Adrenal gland (tissue), 9 donors: ENCODE measurements at regions not wholly inside any gene's neighbourhood (a gene's known extent, or its start where the extent isn't known, plus 50 kb on each side); places are given as distances from the start of the nearest gene placed in this dataset.
"Not testable (repeated sequence)": the region's sequence is repeated elsewhere in the genome, so short reads cannot be mapped to it uniquely, and the experiment has no call there.

Experiments used
- DNase-seq, 7 donors: peaks; one replicate each; pipeline ENCODE4 v3.0.0-alpha.2; 2019 to 2020
- H3K27ac ChIP-seq, 5 donors: fragments of 200-600 bp; sonication (generic) in 4 of 5; 1 replicate in 3 of 5; 2 replicates in 2 of 5; pipeline versions ENCODE4 v1.5.1 to v1.8.0; 2016 to 2020; ENCODE audit warnings: mild to moderate bottlenecking in 1 of 5
- H3K27me3 ChIP-seq: fragments of 200-600 bp; 2 replicates; pipeline ENCODE4 v1.8.0; 2021
- H3K36me3 ChIP-seq, 2 donors: fragments of 200-600 bp; replicated peaks in 1 of 2; 1 replicate in 1 of 2; 2 replicates in 1 of 2; pipeline versions ENCODE4 v1.5.1 to v1.8.0; 2018 to 2022
- H3K4me1 ChIP-seq, 2 donors: fragments of 200-600 bp; replicated peaks in 1 of 2; 1 replicate in 1 of 2; 2 replicates in 1 of 2; pipeline versions ENCODE4 v1.5.1 to v1.8.0; 2018 to 2021
- H3K4me3 ChIP-seq, 4 donors: fragments of 200-600 bp; sonication (generic) in 3 of 4; one replicate each; pipeline ENCODE4 v1.5.1; 2016 to 2018
- H3K9me3 ChIP-seq, 3 donors: fragments of 200-600 bp; sonication (generic) in 1 of 3; replicated peaks in 1 of 3; 1 replicate in 2 of 3; 2 replicates in 1 of 3; pipeline versions ENCODE4 v1.5.1 to v1.8.0; 2016 to 2021
- CTCF ChIP-seq, 6 experiments: fragments of 450-650 bp in 4 of 6; fragments of 200-600 bp in 2 of 6; sonication (generic) in 1 of 6; IDR thresholded peaks; 1 replicate in 5 of 6; 2 replicates in 1 of 6; pipeline versions ENCODE4 v1.5.1 to v1.8.0; 2016 to 2021; ENCODE audit warnings: antibody characterized with exemption in 6 of 6, mild to moderate bottlenecking in 2 of 6, moderate library complexity in 1 of 6
- POLR2A ChIP-seq, 2 donors: fragments of 450-650 bp; IDR thresholded peaks; one replicate each; pipeline ENCODE4 v1.6.1; 2017; ENCODE audit warnings: antibody characterized with exemption in 2 of 2, mild to moderate bottlenecking in 2 of 2, moderate library complexity in 1 of 2
- WGBS, 4 donors: extraction: QIAGEN DNeasy Blood & Tissue Kit in 2 of 4; methylation state at CpG; one replicate each; pipeline versions ENCODE4 v1.1.5 to v1.1.7; 2013 to 2017; 5-methylcytosine and 5-hydroxymethylcytosine counted together
- intact Hi-C, 2 donors: fragments of 100-400 bp; cut with DNase I; formaldehyde crosslinking; loops; one replicate each; pipeline versions ENCODE4 v1.14.1 to v1.15.0; 2022 to 2023
- donor health status: healthy with polysubstance abuse.
- donor health status: Bipolar disorder and iron deficiency.
- donor health status: DM: yes; HTN: yes; CAD: no.
- donor health status: DM: no; HTN: no; CAD: no.
- donor health status: DM: no; HTN: no; CAD: no.

DNA sequence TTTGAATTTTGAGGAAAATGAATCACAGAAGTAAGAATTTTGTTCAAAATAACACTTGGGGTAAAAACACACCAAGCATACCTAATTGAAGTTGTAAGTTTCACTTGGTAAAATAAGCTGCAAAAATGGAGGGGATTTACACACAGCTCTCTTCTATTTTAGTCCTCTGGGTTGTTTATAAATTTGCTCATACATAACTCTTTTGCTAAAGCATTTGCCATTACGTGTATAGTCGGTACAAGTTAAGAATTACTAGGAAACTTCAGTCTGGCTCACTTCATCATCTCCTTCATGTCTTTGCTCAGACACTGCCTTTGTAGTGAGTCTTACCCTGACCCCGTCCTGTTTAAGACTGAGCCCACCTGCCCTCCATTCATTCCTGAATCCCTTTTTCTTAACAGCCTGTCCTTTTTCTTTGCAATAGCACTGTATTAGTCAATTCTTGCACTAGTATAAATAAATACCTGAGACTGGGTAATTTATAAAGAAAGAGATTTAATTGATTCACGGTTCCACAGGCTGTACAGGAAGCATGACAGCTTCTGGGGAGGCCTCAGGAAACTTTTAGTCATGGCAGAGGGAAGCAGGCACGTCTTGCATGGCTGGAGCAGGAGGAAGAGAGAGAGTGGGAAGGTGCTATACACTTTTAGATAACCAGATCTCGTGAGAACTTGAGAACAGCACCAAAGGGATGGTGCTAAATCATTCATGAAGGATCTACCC is 451.1 kb downstream of the PCNX1 start:
- H3K27me3 ChIP-seq, result no peaks in the 10 kb centered on the region
- H3K36me3 ChIP-seq, result no peaks in the 10 kb centered on the region
- intact Hi-C loops, result no loop called here
- H3K4me3 ChIP-seq, result no peak overlapping the region
- WGBS, 4 donors, result 84 to 89% (median 86%) methylated on average over 6 of the region's 6 CpGs
- peaks cover 18 to 45% of the 10 kb centered on the region in 2 donors for H3K4me1 ChIP-seq
- no peaks in the 10 kb centered on the region for H3K9me3 ChIP-seq
- no peak overlapping the region for H3K27ac ChIP-seq
- DNase-seq, result no peak
- TF ChIP-seq POLR2A (IDR thresholded peaks at IDR 0.05) (no peak), CTCF (IDR thresholded peaks at IDR 0.05) (no peak)

DNA sequence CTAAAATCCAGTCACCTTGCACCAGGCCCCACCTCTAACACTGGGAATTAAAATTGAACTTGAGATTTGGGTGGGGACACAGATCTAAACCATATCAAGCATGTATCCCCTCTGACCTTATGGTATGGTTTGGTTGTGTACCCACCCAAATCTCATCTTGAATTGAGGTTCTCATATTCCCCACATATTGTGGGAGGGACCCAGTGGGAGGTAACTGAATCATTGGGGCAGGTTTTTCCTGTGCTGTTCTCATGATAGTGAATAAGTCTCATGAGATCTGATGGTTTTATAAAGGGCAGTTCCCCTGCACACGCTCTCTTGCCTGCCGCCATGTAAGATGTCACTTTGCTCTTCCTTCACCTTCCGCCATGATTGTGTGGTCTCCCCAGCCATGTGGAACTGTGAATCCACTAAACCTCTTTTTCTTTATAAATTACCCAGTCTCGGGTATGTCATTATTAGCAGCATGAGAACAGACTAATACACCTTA is 451.7 kb downstream of the PCNX1 start:
- H3K27me3 ChIP-seq, H3K9me3 ChIP-seq, DNase-seq, intact Hi-C loops, H3K36me3 ChIP-seq, H3K27ac ChIP-seq, H3K4me3 ChIP-seq: not testable (repeated sequence)
- 95 to 98% (median 97%) methylated on average over 4 of the region's 4 CpGs for WGBS, 4 donors
- H3K4me1 ChIP-seq, result peaks cover 24 to 51% of the 10 kb centered on the region in 2 donors

DNA sequence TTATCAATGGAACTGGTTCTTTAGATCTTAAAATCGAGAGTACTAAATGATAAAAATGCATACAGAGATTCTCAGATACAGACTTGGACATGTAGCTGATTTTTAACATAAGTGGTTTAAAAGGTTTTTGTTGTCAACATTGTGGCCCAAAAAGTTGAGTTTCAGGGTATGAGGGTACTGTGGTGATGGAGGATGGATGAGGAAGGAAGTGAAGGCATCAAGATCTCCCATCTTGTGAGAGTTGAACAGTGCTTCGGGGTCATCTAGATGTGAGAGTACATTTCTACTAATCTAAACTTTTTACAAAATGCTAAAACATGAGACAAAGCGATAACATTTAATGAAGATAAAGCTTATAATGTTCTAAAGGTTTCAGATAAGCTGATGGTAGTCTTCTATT is 452.6 kb downstream of the PCNX1 start:
- Histone ChIP-seq H3K27ac (no peak overlapping the region), H3K36me3 (no peaks in the 10 kb centered on the region), H3K9me3 (no peaks in the 10 kb centered on the region), H3K27me3 (no peaks in the 10 kb centered on the region), H3K4me1 (peaks cover 31 to 56% of the 10 kb centered on the region in 2 donors), H3K4me3 (no peak overlapping the region)
- DNase-seq, result no peak
- TF ChIP-seq POLR2A (IDR thresholded peaks at IDR 0.05) (no peak), CTCF (IDR thresholded peaks at IDR 0.05) (no peak)
- WGBS, 4 donors, result 88 to 97% (median 95%) methylated on average over 3 of the region's 3 CpGs
- intact Hi-C loops, result no loop called here

- Histone ChIP-seq H3K27ac (peak overlapping the region in 1 of 5 donors; percentile 37), H3K4me1 (peaks cover 25 to 42% of the 10 kb centered on the region in 2 donors), H3K4me3 (no peak overlapping the region), H3K27me3 (no peaks in the 10 kb centered on the region), H3K36me3 (no peaks in the 10 kb centered on the region), H3K9me3 (no peaks in the 10 kb centered on the region)
- no peak for DNase-seq
- intact Hi-C loops, result no loop called here
- 65 to 88% (median 78%) methylated on average over 3 of the region's 3 CpGs for WGBS, 4 donors
- TF ChIP-seq POLR2A (IDR thresholded peaks at IDR 0.05), result no peak
- no peak for TF ChIP-seq CTCF (IDR thresholded peaks at IDR 0.05)
Observed at GRCh38 chr14:71361336-71361735, 454.1 kb downstream of the PCNX1 start.

DNA sequence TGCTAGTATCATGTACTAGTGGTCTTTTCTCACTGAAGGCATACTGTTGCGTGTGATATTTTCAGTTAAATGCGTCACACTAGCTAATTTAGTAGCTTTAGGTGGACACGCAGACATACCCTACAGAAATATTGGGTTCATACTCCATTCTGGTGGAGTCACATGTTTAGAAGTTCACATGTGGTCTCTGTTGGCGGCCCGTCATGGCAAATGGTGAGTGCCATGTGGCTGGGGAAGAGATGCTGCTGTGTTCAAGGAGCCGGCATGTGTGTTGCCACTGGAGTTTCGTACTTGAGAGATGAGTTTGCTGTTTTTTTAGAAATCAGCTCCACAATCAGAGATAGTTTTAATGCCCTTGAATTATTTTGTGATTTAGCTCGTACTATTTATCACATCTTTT is 454.6 kb downstream of the PCNX1 start:
- TF ChIP-seq CTCF (IDR thresholded peaks at IDR 0.05) (no peak), POLR2A (IDR thresholded peaks at IDR 0.05) (no peak)
- H3K27me3 ChIP-seq, result no peaks in the 10 kb centered on the region
- H3K4me3 ChIP-seq, result no peak overlapping the region
- no peaks in the 10 kb centered on the region for H3K36me3 ChIP-seq
- DNase-seq, result no peak
- peaks cover 25 to 37% of the 10 kb centered on the region in 2 donors for H3K4me1 ChIP-seq
- intact Hi-C loops, result no loop called here
- H3K9me3 ChIP-seq, result no peaks in the 10 kb centered on the region
- 85 to 90% (median 87%) methylated on average over 8 of the region's 8 CpGs for WGBS, 4 donors
- H3K27ac ChIP-seq, result peak overlapping the region in 1 of 5 donors; percentile 31
